ENCODE measurements at regions not wholly inside any gene's neighbourhood (a gene's known extent, or its start where the extent isn't known, plus 50 kb on each side); places are given as distances from the start of the nearest gene placed in this dataset.

DNA sequence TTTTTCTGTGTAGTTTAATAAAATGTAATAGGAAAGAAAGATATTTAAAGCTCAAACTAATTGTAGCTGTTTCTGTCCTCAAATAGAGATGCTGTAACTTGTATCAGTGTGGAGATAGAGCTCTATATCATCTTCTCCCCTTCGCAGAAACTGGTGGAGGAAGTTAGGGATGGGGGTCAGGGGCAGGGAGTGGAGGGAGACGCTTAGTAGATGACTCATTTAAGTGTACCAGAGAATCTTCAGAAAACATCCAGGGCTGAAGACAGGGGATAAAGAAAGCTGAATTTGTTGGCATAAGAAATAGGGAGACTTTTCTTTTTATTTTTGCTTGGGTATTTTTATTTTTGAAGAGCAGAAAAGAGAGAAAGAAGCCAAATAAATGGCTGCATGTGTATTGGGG is 282.6 kb upstream of the DPYD start:
- ATAC-seq: no peak
- H3K36me3 Mint-ChIP-seq (ENCODE audit: low read depth): peaks cover 2% of the 10 kb centered on the region
- H3K4me1 Mint-ChIP-seq: no peaks in the 10 kb centered on the region
- no peaks in the 10 kb centered on the region for H3K9me3 ChIP-seq (ENCODE audit: control insufficient read depth, low read length, poor library complexity, severe bottlenecking)
- DNase-seq: no peak
- H3K27me3 Mint-ChIP-seq: peaks cover 10% of the 10 kb centered on the region
- no peak overlapping the region for H3K4me3 Mint-ChIP-seq
- H3K27ac Mint-ChIP-seq: no peak overlapping the region

DNA sequence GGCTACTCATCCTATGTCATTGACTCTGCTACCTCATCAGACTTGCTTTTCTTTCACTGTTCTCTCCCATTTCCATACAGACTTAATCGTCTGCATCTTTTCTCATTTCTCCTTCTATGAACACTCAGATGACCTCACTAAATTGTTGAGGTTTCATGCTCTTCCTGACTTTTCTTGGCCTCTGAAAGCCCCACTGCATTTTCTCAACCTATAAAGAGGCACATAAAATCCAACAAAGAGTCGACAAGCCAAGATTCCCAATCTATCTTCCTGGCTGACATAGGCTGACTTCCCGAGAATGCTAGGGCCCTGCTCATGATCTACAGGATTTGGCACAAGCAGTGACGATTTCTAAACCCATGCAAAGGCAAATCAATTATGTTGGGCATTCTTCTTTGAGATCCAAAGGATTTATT is 280.8 kb upstream of the DPYD start:
- H3K4me1 Mint-ChIP-seq: no peaks in the 10 kb centered on the region
- H3K27ac Mint-ChIP-seq: no peak overlapping the region
- peaks cover 10% of the 10 kb centered on the region for H3K27me3 Mint-ChIP-seq
- no peak overlapping the region for H3K4me3 Mint-ChIP-seq
- peaks cover 2% of the 10 kb centered on the region for H3K36me3 Mint-ChIP-seq (ENCODE audit: low read depth)
- H3K9me3 ChIP-seq (ENCODE audit: control insufficient read depth, low read length, poor library complexity, severe bottlenecking): no peaks in the 10 kb centered on the region
- ATAC-seq (no peak), DNase-seq (no peak)

DNA sequence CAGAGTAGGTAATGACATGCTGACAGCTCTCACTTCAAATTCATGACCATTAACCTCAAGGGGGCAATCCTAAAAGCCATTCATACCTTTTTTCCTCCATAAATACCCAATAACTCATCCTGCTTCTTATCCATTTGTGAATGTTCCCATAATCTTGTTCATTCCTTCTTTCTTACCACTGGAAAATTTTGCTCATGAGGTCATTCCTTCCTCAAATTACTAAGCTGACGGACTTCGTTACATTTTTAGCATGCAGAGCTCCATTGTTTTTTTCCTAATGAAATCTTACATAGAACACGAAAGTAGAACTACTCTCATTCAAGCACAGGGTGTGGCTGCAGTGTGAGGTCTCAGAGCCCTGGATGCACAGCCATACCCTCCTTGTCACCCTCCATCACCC is 276.5 kb upstream of the DPYD start:
- DNase-seq: no peak
- Mint-ChIP-seq H3K36me3 (ENCODE audit: low read depth) (no peaks in the 10 kb centered on the region), H3K27ac (no peak overlapping the region), H3K4me3 (no peak overlapping the region), H3K27me3 (peaks cover 10% of the 10 kb centered on the region), H3K4me1 (no peaks in the 10 kb centered on the region)
- H3K9me3 ChIP-seq (ENCODE audit: control insufficient read depth, low read length, poor library complexity, severe bottlenecking): no peaks in the 10 kb centered on the region
- ATAC-seq: no peak

DNA sequence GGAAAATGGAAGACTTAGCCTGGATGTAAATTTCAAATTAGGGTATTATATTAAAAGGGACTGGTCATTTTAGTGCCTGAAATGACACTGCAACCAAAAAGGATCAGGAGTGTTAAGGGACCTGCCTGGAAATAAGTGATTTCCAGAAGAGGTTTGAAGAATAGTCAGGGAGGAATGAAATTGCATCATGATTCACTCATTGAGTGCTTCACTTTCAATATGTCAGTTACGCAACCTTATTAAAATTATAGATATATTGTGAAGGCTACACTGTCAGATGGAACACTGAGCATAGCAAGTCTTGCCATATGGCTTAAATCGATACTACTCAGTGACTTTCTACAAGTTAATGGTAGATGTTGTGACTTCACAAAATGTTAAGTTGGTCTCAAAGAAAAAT is 275.2 kb upstream of the DPYD start:
- Mint-ChIP-seq H3K27me3 (peaks cover 5% of the 10 kb centered on the region), H3K4me1 (no peaks in the 10 kb centered on the region), H3K4me3 (no peak overlapping the region), H3K36me3 (ENCODE audit: low read depth) (no peaks in the 10 kb centered on the region), H3K27ac (no peak overlapping the region)
- H3K9me3 ChIP-seq (ENCODE audit: control insufficient read depth, low read length, poor library complexity, severe bottlenecking): no peaks in the 10 kb centered on the region
- no peak for ATAC-seq
- DNase-seq: no peak

DNA sequence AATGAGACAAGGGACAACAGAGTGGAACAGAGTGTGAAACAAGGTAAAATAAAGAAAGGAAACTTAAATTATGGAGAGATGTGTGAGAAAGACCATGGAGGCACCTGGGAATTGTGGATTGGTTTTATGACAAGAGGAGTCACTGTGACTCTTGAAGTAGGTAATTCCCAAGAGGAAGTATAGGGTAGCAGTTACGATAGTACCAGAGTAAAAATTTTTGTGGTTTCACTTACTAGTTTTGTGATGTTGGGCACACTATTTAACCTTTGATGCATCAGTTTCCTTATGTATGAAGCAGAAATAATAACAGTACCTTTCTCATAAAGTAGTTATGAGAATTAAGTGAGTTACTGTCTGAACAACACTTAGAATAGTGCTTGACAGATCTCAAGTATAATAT is 267.9 kb upstream of the DPYD start:
- Mint-ChIP-seq H3K36me3 (ENCODE audit: low read depth) (no peaks in the 10 kb centered on the region), H3K4me1 (no peaks in the 10 kb centered on the region), H3K27me3 (peaks cover 6% of the 10 kb centered on the region), H3K4me3 (no peak overlapping the region), H3K27ac (no peak overlapping the region)
- no peaks in the 10 kb centered on the region for H3K9me3 ChIP-seq (ENCODE audit: control insufficient read depth, low read length, poor library complexity, severe bottlenecking)
- DNase-seq (no peak), ATAC-seq (no peak)

DNA sequence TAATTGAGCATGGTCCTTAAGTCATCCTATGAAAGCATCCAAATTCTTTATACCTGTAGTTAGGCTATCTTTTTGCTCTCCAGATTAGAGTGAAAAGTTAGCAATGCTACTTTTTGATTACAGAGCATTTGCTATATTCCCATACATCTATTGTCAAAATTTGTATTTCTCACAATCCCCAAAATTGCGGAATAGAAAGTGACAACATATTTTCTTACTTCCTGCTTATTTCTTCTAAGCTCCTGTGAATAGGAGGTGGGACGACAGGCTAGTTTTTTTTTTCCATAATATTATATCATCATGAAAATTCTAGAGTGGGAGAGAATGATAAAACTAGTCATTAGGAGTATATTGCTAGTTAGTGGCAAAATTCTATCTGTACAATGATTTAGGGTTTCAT is 264.0 kb upstream of the DPYD start:
- no peak overlapping the region for H3K4me3 Mint-ChIP-seq
- no peak overlapping the region for H3K27ac Mint-ChIP-seq
- ATAC-seq (no peak), DNase-seq (no peak)
- H3K27me3 Mint-ChIP-seq: peaks cover 6% of the 10 kb centered on the region
- H3K9me3 ChIP-seq (ENCODE audit: control insufficient read depth, low read length, poor library complexity, severe bottlenecking): no peaks in the 10 kb centered on the region
- H3K36me3 Mint-ChIP-seq (ENCODE audit: low read depth): no peaks in the 10 kb centered on the region
- no peaks in the 10 kb centered on the region for H3K4me1 Mint-ChIP-seq

DNA sequence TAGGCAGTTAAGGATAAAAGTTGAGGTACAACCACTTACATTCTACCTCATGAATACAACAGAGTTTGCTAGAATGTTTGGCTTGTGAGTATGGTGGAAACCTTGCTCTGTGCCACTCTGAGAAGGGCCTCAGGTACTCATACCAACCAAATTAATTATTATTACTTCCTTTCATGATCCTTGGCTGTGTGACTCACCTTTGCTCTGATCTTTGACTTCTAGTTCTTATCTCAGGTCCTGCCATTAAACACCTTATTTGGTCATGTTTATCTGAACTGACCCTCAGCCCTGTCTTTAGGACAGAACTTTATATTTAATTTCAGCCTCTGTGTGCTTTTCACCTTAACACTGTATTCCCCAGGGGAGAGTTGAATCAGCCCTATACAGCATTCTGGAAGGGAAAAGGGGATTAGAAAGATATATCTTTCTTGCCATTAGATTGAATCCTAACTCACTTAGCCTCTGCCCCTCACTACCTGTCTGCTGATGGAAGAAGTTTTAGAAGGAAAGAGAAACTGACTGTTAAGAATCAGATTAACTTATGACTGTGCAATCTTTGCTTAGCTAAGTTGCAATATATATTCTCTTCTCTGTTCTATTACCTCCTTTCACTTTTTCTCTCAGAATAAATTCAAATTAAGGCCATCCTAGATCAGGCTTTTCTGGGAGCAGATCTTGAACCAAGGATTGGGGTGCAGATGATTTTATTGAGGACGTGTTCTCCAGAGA is 260.4 kb upstream of the DPYD start:
- no peak overlapping the region for H3K4me3 Mint-ChIP-seq
- H3K9me3 ChIP-seq (ENCODE audit: control insufficient read depth, low read length, poor library complexity, severe bottlenecking): no peaks in the 10 kb centered on the region
- H3K36me3 Mint-ChIP-seq (ENCODE audit: low read depth): no peaks in the 10 kb centered on the region
- H3K27ac Mint-ChIP-seq: no peak overlapping the region
- ATAC-seq: no peak
- H3K4me1 Mint-ChIP-seq: no peaks in the 10 kb centered on the region
- H3K27me3 Mint-ChIP-seq: no peaks in the 10 kb centered on the region
- no peak for DNase-seq

DNA sequence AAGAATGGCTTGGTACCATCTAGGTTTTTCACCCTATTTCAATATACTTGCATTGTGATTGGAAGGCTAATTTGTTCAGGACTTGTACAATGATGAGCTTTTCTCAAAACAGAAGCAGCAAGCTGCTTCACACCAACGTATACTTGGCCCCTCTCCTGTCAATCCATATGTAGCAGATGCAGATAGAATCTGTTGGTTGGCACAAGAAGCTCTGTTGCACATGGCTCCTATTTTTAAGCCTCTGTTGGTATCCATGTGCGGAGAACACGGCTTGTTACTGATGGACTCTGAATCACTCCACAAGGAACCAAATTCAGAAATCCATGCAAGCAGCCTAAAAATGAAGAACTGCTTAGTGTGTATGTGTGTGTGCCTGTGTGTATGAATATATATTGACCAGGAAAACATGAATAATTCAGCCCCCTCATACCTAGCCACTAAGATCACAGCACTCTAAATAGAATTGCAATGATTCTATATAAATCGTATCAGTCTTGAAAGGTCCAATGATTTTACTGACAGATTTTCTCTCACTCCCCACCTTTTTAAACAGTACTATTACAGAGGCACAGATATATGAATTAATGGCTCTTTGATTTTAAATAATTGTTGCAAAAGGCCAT is 258.4 kb upstream of the DPYD start:
- Mint-ChIP-seq H3K4me3 (no peak overlapping the region), H3K36me3 (ENCODE audit: low read depth) (no peaks in the 10 kb centered on the region), H3K4me1 (no peaks in the 10 kb centered on the region), H3K27me3 (no peaks in the 10 kb centered on the region), H3K27ac (no peak overlapping the region)
- H3K9me3 ChIP-seq (ENCODE audit: control insufficient read depth, low read length, poor library complexity, severe bottlenecking): no peaks in the 10 kb centered on the region
- DNase-seq (no peak), ATAC-seq (no peak)

DNA sequence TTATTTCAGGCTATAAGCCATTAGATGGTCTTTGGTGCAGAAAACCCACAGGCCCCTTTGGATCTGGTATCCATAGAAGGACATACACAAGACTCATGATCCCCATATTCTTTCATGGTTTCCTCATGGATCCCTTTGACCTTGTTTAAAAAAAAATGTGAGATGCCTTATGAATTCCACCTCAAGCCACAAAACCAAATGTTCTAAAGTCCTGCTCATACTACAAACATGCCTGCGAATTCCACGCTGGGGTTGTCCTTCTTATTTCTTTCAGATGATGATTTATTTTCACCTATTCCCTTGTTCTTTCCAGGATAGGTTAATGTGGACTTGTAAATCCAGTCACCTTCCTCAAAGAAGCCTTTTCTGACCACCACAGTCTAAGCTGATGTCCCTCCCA is 256.9 kb upstream of the DPYD start:
- Mint-ChIP-seq H3K4me3 (no peak overlapping the region), H3K27me3 (no peaks in the 10 kb centered on the region), H3K27ac (no peak overlapping the region), H3K36me3 (ENCODE audit: low read depth) (no peaks in the 10 kb centered on the region), H3K4me1 (no peaks in the 10 kb centered on the region)
- DNase-seq (no peak), ATAC-seq (no peak)
- H3K9me3 ChIP-seq (ENCODE audit: control insufficient read depth, low read length, poor library complexity, severe bottlenecking): no peaks in the 10 kb centered on the region

DNA sequence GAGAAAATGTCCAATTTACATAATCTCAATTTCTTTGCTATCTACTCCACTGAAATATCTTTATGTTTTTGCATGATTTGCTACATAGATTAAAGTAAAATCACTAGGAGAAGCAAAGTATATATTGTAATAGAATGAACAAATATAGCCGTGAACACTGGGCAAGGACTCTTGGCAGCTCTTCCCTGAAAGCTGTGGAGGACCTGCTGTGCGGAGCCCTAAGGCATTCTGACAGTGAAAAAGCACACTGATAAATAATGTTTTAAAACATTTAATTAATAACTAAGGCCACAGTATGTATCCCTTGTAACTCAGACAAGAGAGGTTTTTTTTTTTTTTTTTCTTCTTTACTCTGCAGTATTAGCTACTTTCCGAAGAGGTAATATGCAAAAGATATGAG is 256.1 kb upstream of the DPYD start:
- H3K36me3 Mint-ChIP-seq (ENCODE audit: low read depth): no peaks in the 10 kb centered on the region

DNA sequence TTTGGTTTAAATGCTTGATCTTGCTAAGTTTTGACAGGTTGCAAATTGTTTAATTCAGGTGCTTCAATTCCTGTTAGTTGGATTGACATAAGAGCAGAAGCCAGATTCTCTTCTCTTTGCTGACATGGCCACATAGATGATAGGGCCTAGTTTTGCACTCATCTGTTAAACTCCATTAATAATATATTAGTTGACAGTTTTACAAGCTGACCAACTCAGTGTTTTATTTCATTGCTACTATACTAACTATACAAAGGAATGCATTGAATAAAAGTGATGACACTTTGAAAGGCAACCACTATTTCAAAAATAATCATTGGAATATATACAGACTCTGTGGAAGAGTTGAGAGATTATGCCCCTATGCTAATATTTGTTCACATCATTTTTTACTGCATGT is 255.6 kb upstream of the DPYD start:
- no peak for ATAC-seq
- no peak overlapping the region for H3K4me3 Mint-ChIP-seq
- no peaks in the 10 kb centered on the region for H3K4me1 Mint-ChIP-seq
- H3K36me3 Mint-ChIP-seq (ENCODE audit: low read depth): no peaks in the 10 kb centered on the region
- H3K27ac Mint-ChIP-seq: no peak overlapping the region
- no peaks in the 10 kb centered on the region for H3K9me3 ChIP-seq (ENCODE audit: control insufficient read depth, low read length, poor library complexity, severe bottlenecking)
- no peaks in the 10 kb centered on the region for H3K27me3 Mint-ChIP-seq
- DNase-seq: no peak

More for the DNA sequence above, 256.1 kb upstream of the DPYD start:
- no peaks in the 10 kb centered on the region for H3K27me3 Mint-ChIP-seq
- H3K9me3 ChIP-seq (ENCODE audit: control insufficient read depth, low read length, poor library complexity, severe bottlenecking): no peaks in the 10 kb centered on the region
- no peak overlapping the region for H3K4me3 Mint-ChIP-seq
- no peak overlapping the region for H3K27ac Mint-ChIP-seq
- ATAC-seq (no peak), DNase-seq (no peak)
- H3K4me1 Mint-ChIP-seq: no peaks in the 10 kb centered on the region

DNA sequence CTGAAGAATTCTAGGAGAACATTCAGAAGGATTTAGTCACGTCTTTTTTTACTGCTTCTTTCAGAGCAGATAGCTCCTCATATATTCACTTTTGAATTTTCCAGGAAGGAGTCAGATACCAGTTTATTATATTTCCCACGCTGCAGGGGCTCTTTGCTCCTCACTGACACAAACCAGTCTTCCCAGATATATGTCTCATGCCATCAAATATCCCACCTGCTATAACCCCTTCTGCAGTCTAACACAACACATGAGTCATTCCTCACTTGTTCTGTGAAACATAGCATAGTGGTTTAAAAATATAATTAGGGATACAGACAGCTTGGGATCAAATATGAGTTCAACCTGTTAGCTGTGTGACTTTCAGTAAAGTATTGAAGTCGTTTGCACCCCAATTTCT is 251.7 kb upstream of the DPYD start:
- no peaks in the 10 kb centered on the region for H3K4me1 Mint-ChIP-seq
- H3K9me3 ChIP-seq (ENCODE audit: control insufficient read depth, low read length, poor library complexity, severe bottlenecking): no peaks in the 10 kb centered on the region
- H3K4me3 Mint-ChIP-seq: no peak overlapping the region
- H3K36me3 Mint-ChIP-seq (ENCODE audit: low read depth): no peaks in the 10 kb centered on the region
- no peak overlapping the region for H3K27ac Mint-ChIP-seq
- DNase-seq (no peak), ATAC-seq (no peak)
- peaks cover 6% of the 10 kb centered on the region for H3K27me3 Mint-ChIP-seq

DNA sequence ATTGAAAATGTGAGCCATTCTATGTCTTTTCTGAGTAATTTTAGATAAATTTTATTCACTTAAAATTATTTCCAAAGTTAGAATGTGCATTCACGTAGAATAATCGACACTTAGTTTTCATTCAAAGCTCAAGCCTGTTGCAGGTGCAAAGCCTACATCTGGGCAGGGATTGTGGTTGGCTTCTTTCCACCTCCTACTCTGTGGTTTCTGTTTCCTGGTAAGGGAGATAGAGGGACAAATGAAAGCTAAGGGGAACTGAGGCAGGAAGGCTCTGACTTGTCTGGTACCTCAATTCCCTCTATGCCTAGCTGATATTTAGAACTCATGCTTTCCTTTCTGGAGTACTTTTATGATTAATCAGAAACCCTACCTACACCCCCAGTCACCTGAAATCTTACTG is 251.2 kb upstream of the DPYD start:
- H3K4me1 Mint-ChIP-seq: no peaks in the 10 kb centered on the region
- DNase-seq (no peak), ATAC-seq (no peak)
- no peaks in the 10 kb centered on the region for H3K9me3 ChIP-seq (ENCODE audit: control insufficient read depth, low read length, poor library complexity, severe bottlenecking)
- H3K4me3 Mint-ChIP-seq: no peak overlapping the region
- H3K27ac Mint-ChIP-seq: no peak overlapping the region
- H3K27me3 Mint-ChIP-seq: peaks cover 6% of the 10 kb centered on the region
- no peaks in the 10 kb centered on the region for H3K36me3 Mint-ChIP-seq (ENCODE audit: low read depth)

DNA sequence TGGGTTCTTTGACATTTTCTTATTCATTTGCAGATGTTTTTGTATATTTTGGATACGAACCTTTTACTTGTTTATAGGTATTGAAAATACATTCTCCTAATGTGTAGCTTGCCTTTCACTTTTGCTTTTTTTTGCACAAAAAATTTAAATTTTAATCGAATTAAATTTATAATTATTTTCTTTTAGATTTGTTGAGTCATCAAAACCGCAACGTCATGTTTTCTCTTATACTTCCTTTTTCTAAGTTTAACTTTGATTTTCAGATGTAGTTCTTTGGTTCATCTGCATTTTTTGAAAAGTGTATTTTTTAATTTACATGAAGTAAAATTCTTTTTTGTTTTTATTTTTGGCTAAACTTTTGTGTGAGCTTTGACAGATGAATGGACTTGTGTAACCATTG is 243.7 kb upstream of the DPYD start:
- peaks cover 5% of the 10 kb centered on the region for H3K27me3 Mint-ChIP-seq
- H3K9me3 ChIP-seq (ENCODE audit: control insufficient read depth, low read length, poor library complexity, severe bottlenecking): no peaks in the 10 kb centered on the region
- no peak overlapping the region for H3K27ac Mint-ChIP-seq
- H3K36me3 Mint-ChIP-seq (ENCODE audit: low read depth): no peaks in the 10 kb centered on the region
- H3K4me3 Mint-ChIP-seq: no peak overlapping the region
- H3K4me1 Mint-ChIP-seq: no peaks in the 10 kb centered on the region
- ATAC-seq (no peak), DNase-seq (no peak)
